ENCODE measurements at regions not wholly inside any gene's neighbourhood (a gene's known extent, or its start where the extent isn't known, plus 50 kb on each side); places are given as distances from the start of the nearest gene placed in this dataset.
A peak's percentile ranks its signal among the peaks of the same experiment; 100 is the strongest.
"Not testable (repeated sequence)": the region's sequence is repeated elsewhere in the genome, so short reads cannot be mapped to it uniquely, and the experiment has no call there.

GRCh38 chr5:154543380-154543779, 65.4 kb upstream of the HAND1 start:
- DNase-seq = no peak

GRCh38 chr5:154542581-154542980, 64.6 kb upstream of the HAND1 start:
- no peak for DNase-seq

- no peak for DNase-seq
Measured at GRCh38 chr5:154542000-154542399, 64.0 kb upstream of the HAND1 start.

GRCh38 chr5:154541553-154541952, 63.5 kb upstream of the HAND1 start:
- DNase-seq = peak; percentile 83

- DNase-seq = no peak
Measured at GRCh38 chr5:154540600-154540999, 62.6 kb upstream of the HAND1 start.

GRCh38 chr5:154538492-154538891, 60.5 kb upstream of the HAND1 start:
- peak; percentile 7 for DNase-seq

GRCh38 chr5:154536439-154536838, 58.4 kb upstream of the HAND1 start:
- not testable (repeated sequence) for DNase-seq

- DNase-seq = no peak
Measured at GRCh38 chr5:154535535-154535934, 57.5 kb upstream of the HAND1 start.

- DNase-seq = peak; percentile 80
Measured at GRCh38 chr5:154534457-154535050, 56.5 kb upstream of the HAND1 start.

- no peak for DNase-seq
Measured at GRCh38 chr5:154529282-154529681, 51.3 kb upstream of the HAND1 start.

- no peak for DNase-seq
Measured at GRCh38 chr5:154528005-154528594, 50.1 kb upstream of the HAND1 start.

All from islet precursor cell (in vitro differentiated cells).